SK-N-SH (cell line): ENCODE measurements at regions not wholly inside any gene's neighbourhood (a gene's known extent, or its start where the extent isn't known, plus 50 kb on each side); places are given as distances from the start of the nearest gene placed in this dataset.

Experiments
- CTCF ChIA-PET: fragments of 300-600, 350-600 bp; formaldehyde crosslinking; extraction: SDS; loops from one replicate; lab custom pipeline; 2021; lab: Yijun Ruan, JAX
- POLR2A ChIA-PET: fragments of 350-600 bp; sonication (Branson Sonifier 250); formaldehyde crosslinking; extraction: SDS; loops from one replicate; lab custom pipeline; 2020; ENCODE audit warnings: antibody characterized with exemption, inconsistent platforms; lab: Yijun Ruan, JAX
- DNase-seq: peaks from one replicate; pipeline ENCODE4 v3.0.0; 2012
- H2AFZ ChIP-seq: fragments of 200-600 bp; sonication (generic); 2 replicates; pipeline ENCODE4 v1.8.1; 2016; ENCODE audit warnings: antibody characterized with exemption, mild to moderate bottlenecking, low read depth
- H3F3A ChIP-seq: fragments of 200-600 bp; sonication (generic); replicated peaks from 2 replicates; pipeline ENCODE3; 2016; ENCODE audit warnings: antibody characterized with exemption, mild to moderate bottlenecking; ENCODE audit not compliant: insufficient read depth
- H3K27ac ChIP-seq, 2 experiments: fragments of 200-500 bp in 1 of 2; fragments of 200-600 bp in 1 of 2; sonication (Bioruptor generic) in 1 of 2; sonication (generic), shearing (Covaris generic) in 1 of 2; 2 replicates each; pipeline versions ENCODE4 v1.5.1 to v1.6.1; 2014 to 2016; ENCODE audit warnings: low read depth in 2 of 2, inconsistent platforms in 1 of 2, low read length in 1 of 2, mild to moderate bottlenecking in 1 of 2, mixed read lengths in 1 of 2
- H3K27me3 ChIP-seq: fragments of 200-600 bp; sonication (generic), shearing (Covaris generic); 2 replicates; pipeline ENCODE4 v1.6.1; 2016; ENCODE audit warnings: mixed run types; ENCODE audit not compliant: insufficient read depth
- H3K36me3 ChIP-seq, 2 experiments: fragments of 200-500 bp in 1 of 2; fragments of 200-600 bp in 1 of 2; sonication (Bioruptor generic) in 1 of 2; sonication (generic) in 1 of 2; replicated peaks in 1 of 2; 2 replicates each; pipeline versions ENCODE3 to v1.5.1; 2014 to 2016; ENCODE audit warnings: low read length in 1 of 2, mild to moderate bottlenecking in 1 of 2; ENCODE audit not compliant: insufficient read depth in 2 of 2, control insufficient read depth in 1 of 2
- H3K4me1 ChIP-seq, 2 experiments: fragments of 200-500 bp in 1 of 2; fragments of 200-600 bp in 1 of 2; sonication (Bioruptor generic) in 1 of 2; sonication (generic), shearing (Covaris generic) in 1 of 2; 2 replicates each; pipeline versions ENCODE4 v1.5.1 to v1.6.1; 2014 to 2016; ENCODE audit warnings: low read depth in 1 of 2, low read length in 1 of 2, mixed run types in 1 of 2; ENCODE audit not compliant: insufficient read depth in 2 of 2, control insufficient read depth in 1 of 2
- H3K4me2 ChIP-seq: fragments of 200-600 bp; sonication (generic), shearing (Covaris generic); 2 replicates; pipeline ENCODE4 v1.6.1; 2017; ENCODE audit warnings: mixed run types
- H3K4me3 ChIP-seq, 2 experiments: fragments of 200-500 bp in 1 of 2; fragments of 200-600 bp in 1 of 2; sonication (Bioruptor generic) in 1 of 2; sonication (generic), shearing (Covaris generic) in 1 of 2; 2 replicates each; pipeline versions ENCODE4 v1.5.1 to v1.8.1; 2014 to 2016; ENCODE audit warnings: low read depth in 2 of 2, inconsistent platforms in 1 of 2, low read length in 1 of 2, mild to moderate bottlenecking in 1 of 2, mixed read lengths in 1 of 2, moderate library complexity in 1 of 2
- H3K79me2 ChIP-seq: fragments of 200-600 bp; sonication (generic); 2 replicates; pipeline ENCODE4 v1.8.1; 2017; ENCODE audit warnings: mild to moderate bottlenecking; ENCODE audit not compliant: insufficient read depth
- H3K9ac ChIP-seq: fragments of 200-600 bp; sonication (generic); 2 replicates; pipeline ENCODE4 v1.6.1; 2017; ENCODE audit warnings: mixed run types
- H3K9me2 ChIP-seq: fragments of 200-600 bp; sonication (generic); 2 replicates; pipeline ENCODE4 v1.6.1; 2017; ENCODE audit warnings: mixed run types
- H3K9me3 ChIP-seq: fragments of 200-600 bp; sonication (generic); 2 replicates; pipeline ENCODE4 v1.6.1; 2017; ENCODE audit warnings: mixed run types, mild to moderate bottlenecking, moderate library complexity
- H4K20me1 ChIP-seq: fragments of 200-600 bp; sonication (generic); 2 replicates; pipeline ENCODE4 v1.6.1; 2017; ENCODE audit warnings: mild to moderate bottlenecking, mixed run types; ENCODE audit not compliant: insufficient read depth
- CHD2 ChIP-seq: fragments of 150-350 bp; IDR thresholded peaks from 2 replicates; pipeline ENCODE4 v1.6.1; 2018; ENCODE audit warnings: low read length; ENCODE audit not compliant: partially characterized antibody
- CTCF ChIP-seq: fragments of 200-600 bp; sonication (generic); IDR thresholded peaks from 2 replicates; pipeline ENCODE4 v1.6.1; 2017; ENCODE audit warnings: antibody characterized with exemption, mild to moderate bottlenecking, moderate library complexity
- ELF1 ChIP-seq: IDR thresholded peaks from 2 replicates; pipeline ENCODE4 v1.4.0; 2012
- EP300 ChIP-seq, 2 experiments: IDR thresholded peaks; 2 replicates each; pipeline versions ENCODE4 v1.4.0 to v1.6.1; 2012; ENCODE audit warnings: borderline replicate concordance in 1 of 2, low read depth in 1 of 2, low read length in 1 of 2
- FOSL2 ChIP-seq: IDR thresholded peaks from 2 replicates; pipeline ENCODE4 v1.4.0; 2012; ENCODE audit warnings: low read depth, mild to moderate bottlenecking, moderate library complexity, borderline replicate concordance
- FOXJ3 ChIP-seq: sonication (generic); formaldehyde crosslinking; IDR thresholded peaks from 2 replicates; pipeline ENCODE4 v1.5.1; 2020; ENCODE audit warnings: mild to moderate bottlenecking, missing genetic modification reagents
- FOXM1 ChIP-seq: IDR thresholded peaks from 2 replicates; pipeline ENCODE4 v1.4.0; 2012; ENCODE audit warnings: low read depth, mild to moderate bottlenecking
- JUND ChIP-seq: IDR thresholded peaks from 2 replicates; pipeline ENCODE4 v1.4.0; 2012
- MEF2A ChIP-seq: IDR thresholded peaks from 2 replicates; pipeline ENCODE4 v1.4.0; 2012; ENCODE audit warnings: low read depth, borderline replicate concordance
- MXI1 ChIP-seq: IDR thresholded peaks from 2 replicates; pipeline ENCODE4 v1.6.1; 2012; ENCODE audit warnings: mild to moderate bottlenecking, low read depth, low read length, improper control_type of control experiment
- NFIC ChIP-seq: IDR thresholded peaks from 2 replicates; pipeline ENCODE4 v1.4.0; 2012; ENCODE audit warnings: borderline replicate concordance
- PBX3 ChIP-seq: IDR thresholded peaks from 2 replicates; pipeline ENCODE4; 2012
- RCOR1 ChIP-seq: fragments of 150-350 bp; IDR thresholded peaks from 2 replicates; pipeline ENCODE4 v1.6.1; 2017; ENCODE audit warnings: antibody characterized with exemption, low read length
- RFX5 ChIP-seq: IDR thresholded peaks from 2 replicates; pipeline ENCODE4 v1.6.1; 2012; ENCODE audit warnings: mild to moderate bottlenecking, improper control_type of control experiment, low read length
- RXRA ChIP-seq: IDR thresholded peaks from 2 replicates; pipeline ENCODE4 v1.4.0; 2012; ENCODE audit warnings: low read depth, mild to moderate bottlenecking, borderline replicate concordance
- SIN3A ChIP-seq: IDR thresholded peaks from 2 replicates; pipeline ENCODE4 v1.6.1; 2012; ENCODE audit warnings: low read depth, mild to moderate bottlenecking, low read length, moderate library complexity, borderline replicate concordance
- TAF1 ChIP-seq: IDR thresholded peaks from 2 replicates; pipeline ENCODE4 v1.6.1; 2012; ENCODE audit warnings: low read depth, mild to moderate bottlenecking, low read length, moderate library complexity, borderline replicate concordance
- TCF12 ChIP-seq: IDR thresholded peaks from 2 replicates; pipeline ENCODE4 v1.4.0; 2012
- USF1 ChIP-seq: IDR thresholded peaks from 2 replicates; pipeline ENCODE4 v1.4.0; 2012; ENCODE audit warnings: low read depth, borderline replicate concordance
- USF2 ChIP-seq: fragments of 150-350 bp; IDR thresholded peaks from 2 replicates; pipeline ENCODE4 v1.6.1; 2017; ENCODE audit warnings: antibody characterized with exemption, low read length, low read depth, borderline replicate concordance
- YY1 ChIP-seq: IDR thresholded peaks from 2 replicates; pipeline ENCODE4 v1.4.0; 2012; ENCODE audit warnings: low read depth, mild to moderate bottlenecking
- ZBTB33 ChIP-seq: IDR thresholded peaks from 2 replicates; pipeline ENCODE4 v1.4.0; 2012; ENCODE audit warnings: low read depth, borderline replicate concordance
- WGBS: methylation state at CpG from one replicate; pipeline ENCODE4 v1.1.6; 2017; ENCODE audit warnings: low lambda C conversion rate; 5-methylcytosine and 5-hydroxymethylcytosine counted together

- Histone ChIP-seq H3K27me3 (no peaks in the 10 kb centered on the region), H3K79me2 (no peaks in the 10 kb centered on the region), H3K4me1 (no peaks in the 10 kb centered on the region; a peak in 2 of 4 replicates), H3K27ac (peak overlapping the region; percentile 66 to 82; a peak in 3 of 4 replicates), H3K9me3 (no peaks in the 10 kb centered on the region), H3K36me3 (peaks cover 0 to 13% of the 10 kb centered on the region in 2 experiments), H3F3A (no peaks in the 10 kb centered on the region), H3K9ac (peak overlapping the region; percentile 40; the same call in 1 of the 2 replicates), H2AFZ (peak overlapping the region; percentile 76), H3K4me2 (peak overlapping the region; percentile 50; the same call in 1 of the 2 replicates), H3K9me2 (no peaks in the 10 kb centered on the region), H3K4me3 (no peak overlapping the region), H4K20me1 (no peaks in the 10 kb centered on the region)
- POLR2A ChIA-PET: no interaction called here
- 0% methylated on average over 1 of the region's 1 CpG for WGBS
- no peak for DNase-seq
- TF ChIP-seq ELF1 (no peak), CHD2 (no peak), MEF2A (no peak), ZBTB33 (no peak), FOSL2 (peak; percentile 11; the same call in 1 of the 2 replicates), CTCF (no peak), RCOR1 (no peak), JUND (peak; percentile 13; the same call in 1 of the 2 replicates)
- CTCF ChIA-PET: no interaction called here
These were observed 1295.6 kb upstream of the CITED2 start for GRCh38 chr6:140670021-140670420.

- Histone ChIP-seq H3K9me3 (no peaks in the 10 kb centered on the region), H3K36me3 (peaks cover 0 to 13% of the 10 kb centered on the region in 2 experiments), H2AFZ (peak overlapping the region; percentile 76), H3K4me1 (no peaks in the 10 kb centered on the region; a peak in 2 of 4 replicates), H3K27me3 (no peaks in the 10 kb centered on the region), H3K4me3 (0 out of 4 replicates have a peak overlapping the region, but pooled peaks of 1 of the 2 experiments have one; percentile 17), H3F3A (no peaks in the 10 kb centered on the region), H3K79me2 (no peaks in the 10 kb centered on the region), H3K9ac (peak overlapping the region; percentile 40; the same call in 1 of the 2 replicates), H3K4me2 (peak overlapping the region; percentile 50; the same call in 1 of the 2 replicates), H4K20me1 (no peaks in the 10 kb centered on the region), H3K9me2 (no peaks in the 10 kb centered on the region), H3K27ac (peak overlapping the region; percentile 66 to 82; a peak in 3 of 4 replicates)
- POLR2A ChIA-PET: no interaction called here
- CTCF ChIA-PET: no interaction called here
- DNase-seq: no peak
- WGBS: 13% methylated on average over 3 of the region's 3 CpGs
- TF ChIP-seq YY1 (no peak), JUND (no peak), USF1 (no peak), FOXM1 (0 out of 2 replicates have a peak, but pooled peaks have one; percentile 58), FOXJ3 (CRISPR knock-in tag) (no peak), NFIC (peak; percentile 69; the same call in 1 of the 2 replicates), RXRA (no peak), TAF1 (no peak), MXI1 (no peak), PBX3 (no peak), EP300 (IDR thresholded peaks at IDR 0.05; ENCODE audit: borderline replicate concordance in 1 of 2, low read depth in 1 of 2, low read length in 1 of 2) (peak in 1 of 2 experiments; percentile 44; a peak in 2 of 4 replicates), USF2 (no peak), RFX5 (no peak), CHD2 (no peak), TCF12 (peak; percentile 56), SIN3A (no peak), FOSL2 (no peak; the same call in 1 of the 2 replicates)
These were observed 1294.9 kb upstream of the CITED2 start for GRCh38 chr6:140669321-140669720.
